ENCODE measurements at regions not wholly inside any gene's neighbourhood (a gene's known extent, or its start where the extent isn't known, plus 50 kb on each side); places are given as distances from the start of the nearest gene placed in this dataset.
"Not testable (repeated sequence)": the region's sequence is repeated elsewhere in the genome, so short reads cannot be mapped to it uniquely, and the experiment has no call there.

- no peak for DNase-seq (ENCODE audit: low read depth in 3 of 3)
These were observed 49.9 kb upstream of the GAS1 start for GRCh38 chr9:86997156-86997555.

DNA sequence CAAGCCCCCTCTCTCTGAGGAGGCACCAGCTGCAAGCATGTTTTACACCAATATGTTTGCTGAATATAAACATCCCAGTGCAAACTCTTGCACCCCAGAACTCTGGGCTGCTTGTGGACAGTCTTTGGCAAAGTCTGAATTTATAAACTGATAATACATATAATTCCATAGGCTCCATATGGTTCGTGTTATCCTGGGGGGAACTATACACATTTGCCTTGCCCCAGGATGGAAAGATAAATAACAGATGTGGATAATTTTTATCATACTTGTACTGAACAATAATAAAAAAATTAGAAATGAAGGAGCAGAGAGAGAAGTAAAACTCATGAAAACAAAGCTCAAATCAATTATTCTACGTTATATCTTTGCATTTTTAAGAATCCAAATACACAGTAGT lies 50.6 kb upstream of the GAS1 start:
- DNase-seq (ENCODE audit: low read depth in 3 of 3) = no peak

- no peak for DNase-seq (ENCODE audit: low read depth in 3 of 3)
These were observed 55.2 kb upstream of the GAS1 start for GRCh38 chr9:87002517-87002916.

DNA sequence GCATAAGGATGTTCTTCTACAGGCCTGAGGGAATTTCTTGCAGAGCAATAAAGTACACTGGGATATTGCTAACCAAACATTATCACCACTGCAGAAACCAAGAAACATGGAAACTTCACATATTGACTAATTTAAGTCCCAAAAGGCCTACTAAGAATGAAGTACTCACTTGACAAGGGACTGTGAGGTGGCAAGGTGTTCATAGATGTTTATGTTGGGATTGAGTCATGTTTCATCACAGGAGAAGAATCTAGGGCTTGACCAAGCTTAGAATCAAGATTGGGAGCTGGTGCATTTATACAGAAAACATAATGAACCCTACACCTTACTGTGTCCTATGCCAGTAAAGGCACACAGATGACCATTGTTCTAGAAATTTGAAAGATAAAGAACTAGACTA lies 56.7 kb upstream of the GAS1 start:
- no peak for DNase-seq (ENCODE audit: low read depth in 3 of 3)

- no peak for DNase-seq (ENCODE audit: low read depth in 3 of 3)
These were observed 59.6 kb upstream of the GAS1 start for GRCh38 chr9:87006956-87007355.

GRCh38 chr9:87007711-87008366 lies 60.5 kb upstream of the GAS1 start:
- no peak for DNase-seq (ENCODE audit: low read depth in 3 of 3)

DNA sequence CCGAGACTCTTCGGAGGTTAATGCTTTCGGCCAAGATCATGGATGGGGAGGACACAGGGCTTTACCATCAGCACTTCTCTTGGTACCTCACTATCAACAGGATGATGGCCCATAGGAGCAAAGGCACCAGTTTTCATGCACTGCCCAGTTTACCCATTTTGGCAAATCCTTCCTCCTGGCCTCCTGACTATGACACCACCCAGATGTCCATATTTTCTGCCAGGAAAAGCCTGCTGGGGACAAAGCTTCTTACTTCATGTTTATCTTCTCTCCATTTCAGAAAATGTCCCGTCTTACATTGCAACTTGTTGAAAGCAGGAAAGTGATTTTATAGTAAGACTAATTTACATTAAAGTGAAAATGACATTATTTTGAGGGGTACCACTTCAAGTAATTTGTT lies 61.4 kb upstream of the GAS1 start:
- no peak for DNase-seq (ENCODE audit: low read depth in 3 of 3)

DNA sequence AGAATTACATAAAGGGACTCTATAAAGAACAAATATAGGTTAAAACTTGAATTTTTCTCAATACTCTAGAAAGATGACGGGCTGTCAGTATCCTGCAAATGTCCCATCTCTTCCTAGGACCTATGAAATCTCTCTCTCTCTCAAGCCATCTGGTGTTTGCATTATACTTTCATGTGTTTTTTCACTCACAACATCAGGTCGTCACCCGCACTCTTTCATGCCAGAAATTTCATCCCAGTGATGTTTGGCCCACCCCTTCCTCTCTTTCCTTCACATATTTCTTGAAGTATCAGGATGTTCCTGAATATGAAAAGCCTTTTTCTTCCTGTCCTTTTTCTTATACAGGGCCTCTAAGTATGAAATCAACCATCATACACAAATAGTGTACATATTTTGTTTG lies 63.3 kb upstream of the GAS1 start:
- no peak for DNase-seq (ENCODE audit: low read depth in 3 of 3)

DNA sequence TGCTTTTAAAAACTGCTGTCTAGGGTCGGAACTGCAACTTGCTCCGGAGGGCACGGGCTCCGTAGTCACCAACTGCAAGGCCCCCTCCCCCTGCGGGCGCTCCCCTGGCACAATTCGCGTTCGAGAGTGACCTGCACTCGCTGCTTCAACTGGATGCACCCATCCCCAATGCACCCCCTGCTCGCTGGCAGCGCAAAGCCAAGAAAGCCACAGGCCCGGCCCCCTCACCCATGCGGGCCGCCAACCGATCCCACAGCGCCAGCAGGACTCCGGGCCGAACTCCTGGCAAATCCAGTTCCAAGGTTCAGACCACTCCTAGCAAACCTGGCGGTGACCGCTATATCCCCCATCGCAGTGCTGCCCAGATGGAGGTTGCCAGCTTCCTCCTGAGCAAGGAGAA lies 64.2 kb upstream of the GAS1 start:
- DNase-seq (ENCODE audit: low read depth in 3 of 3) = no peak

- no peak for DNase-seq (ENCODE audit: low read depth in 3 of 3)
These were observed 66.2 kb upstream of the GAS1 start for GRCh38 chr9:87013490-87013889.

DNA sequence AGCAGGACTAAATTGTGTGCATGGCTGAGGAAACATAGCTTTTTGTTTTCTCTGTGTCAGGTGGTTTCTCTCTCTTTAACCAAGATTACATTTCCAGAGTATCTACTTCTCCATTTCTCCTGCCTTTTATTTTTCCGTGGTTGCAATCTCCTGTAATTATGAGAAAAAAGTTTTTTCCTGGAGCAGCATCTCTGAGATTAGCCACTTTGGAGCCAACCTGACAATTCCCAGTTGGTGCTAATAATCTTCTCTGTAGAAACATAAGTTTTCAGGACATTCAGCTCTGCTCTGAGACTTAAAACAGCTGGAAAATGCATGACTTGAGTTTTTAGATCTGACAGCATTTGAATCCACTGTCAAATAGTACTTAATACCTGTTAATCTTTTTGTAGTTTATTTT lies 67.1 kb upstream of the GAS1 start:
- DNase-seq (ENCODE audit: low read depth in 3 of 3) = no peak

DNA sequence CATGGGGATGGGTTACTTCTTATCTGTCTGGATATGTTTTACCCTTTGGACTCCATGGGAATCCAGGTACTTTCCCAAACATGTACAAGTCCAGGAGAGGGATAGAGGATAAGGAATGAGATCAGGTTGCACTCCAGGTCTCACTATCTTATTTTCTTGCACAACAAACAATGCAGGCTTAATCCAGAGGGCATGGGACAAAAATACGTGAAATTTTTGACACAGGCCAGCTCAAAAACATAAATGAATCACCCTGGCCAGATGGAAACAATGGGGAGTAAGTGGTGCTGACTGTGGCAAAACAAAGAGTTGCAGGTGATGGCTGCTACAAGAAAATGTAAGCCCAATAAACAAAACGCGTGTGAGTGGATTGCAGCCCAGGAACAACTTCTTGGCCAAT lies 69.4 kb upstream of the GAS1 start:
- no peak for DNase-seq (ENCODE audit: low read depth in 3 of 3)

DNA sequence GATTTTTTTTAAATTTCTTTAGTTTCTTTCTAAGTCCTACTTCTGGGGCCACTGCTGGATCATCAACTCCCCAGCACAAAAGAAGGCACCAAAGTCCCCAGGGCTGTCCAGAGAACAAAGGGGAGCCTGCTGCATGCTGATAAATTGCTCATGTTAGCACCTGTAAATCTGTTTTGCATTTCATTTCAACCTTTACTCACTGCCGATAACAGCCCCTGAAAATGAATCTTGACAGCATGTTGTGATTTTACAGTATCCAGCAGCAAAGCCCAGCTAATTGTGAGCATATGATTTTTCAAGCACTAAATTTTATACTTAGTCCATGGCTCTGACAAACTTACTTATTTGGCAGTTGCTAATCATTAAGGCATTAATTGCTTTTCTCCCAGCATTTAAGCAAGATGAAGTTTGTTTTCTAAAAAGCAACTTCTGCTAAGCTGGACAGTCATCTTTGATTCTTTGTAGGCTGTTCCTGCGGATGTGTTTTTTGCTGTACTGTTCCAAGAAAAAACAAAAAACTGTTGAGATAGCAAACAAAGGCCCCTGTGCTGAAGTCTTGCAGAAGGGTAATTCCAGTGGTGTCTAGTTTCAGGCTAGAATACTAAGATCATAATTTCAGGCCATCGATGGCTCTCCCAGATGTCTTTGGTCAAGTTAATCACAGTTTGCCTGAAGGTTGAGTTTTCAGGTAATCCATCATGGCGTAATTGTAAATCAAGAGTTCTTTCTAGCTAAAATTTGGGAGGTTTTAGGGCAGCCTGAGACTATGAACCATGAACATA lies 73.1 kb upstream of the GAS1 start:
- no peak for DNase-seq (ENCODE audit: low read depth in 3 of 3)

DNA sequence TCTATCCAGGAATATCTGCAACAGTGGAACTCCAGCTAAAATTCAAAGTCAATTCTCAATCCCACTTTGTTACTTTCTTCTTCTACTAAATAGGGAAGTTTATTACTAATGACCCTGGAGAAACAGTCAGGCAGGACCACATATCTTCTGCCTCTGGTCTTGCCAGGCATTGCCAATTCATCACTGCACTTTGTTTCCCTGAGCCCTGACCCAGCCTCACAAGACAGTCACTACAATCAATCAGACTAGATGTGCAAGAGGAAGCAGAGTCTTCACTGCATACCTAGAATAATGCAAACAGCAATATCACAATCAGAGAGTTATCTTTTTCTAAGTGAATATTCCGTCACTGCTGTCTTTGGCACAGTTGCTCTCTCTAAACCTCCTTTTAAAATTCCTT lies 74.9 kb upstream of the GAS1 start:
- DNase-seq (ENCODE audit: low read depth in 3 of 3) = no peak

- DNase-seq (ENCODE audit: low read depth in 3 of 3) = no peak
These were observed 78.9 kb upstream of the GAS1 start for GRCh38 chr9:87026204-87026603.

DNA sequence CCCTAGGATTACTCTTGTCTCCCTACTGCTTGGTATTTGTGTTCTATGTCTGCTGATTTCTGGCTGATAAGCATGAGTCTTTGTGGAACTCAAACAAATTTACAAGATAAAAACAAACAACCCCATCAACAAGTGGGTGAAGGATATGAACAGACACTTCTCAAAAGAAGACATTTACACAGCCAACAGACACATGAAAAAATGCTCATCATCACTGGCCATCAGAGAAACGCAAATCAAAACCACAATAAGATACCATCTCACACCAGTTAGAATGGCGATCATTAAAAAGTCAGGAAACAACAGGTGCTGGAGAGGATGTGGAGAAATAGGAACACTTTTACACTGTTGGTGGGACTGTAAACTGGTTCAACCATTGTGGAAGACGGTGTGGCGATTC lies 81.5 kb upstream of the GAS1 start:
- not testable (repeated sequence) for DNase-seq (ENCODE audit: low read depth in 3 of 3)

DNA sequence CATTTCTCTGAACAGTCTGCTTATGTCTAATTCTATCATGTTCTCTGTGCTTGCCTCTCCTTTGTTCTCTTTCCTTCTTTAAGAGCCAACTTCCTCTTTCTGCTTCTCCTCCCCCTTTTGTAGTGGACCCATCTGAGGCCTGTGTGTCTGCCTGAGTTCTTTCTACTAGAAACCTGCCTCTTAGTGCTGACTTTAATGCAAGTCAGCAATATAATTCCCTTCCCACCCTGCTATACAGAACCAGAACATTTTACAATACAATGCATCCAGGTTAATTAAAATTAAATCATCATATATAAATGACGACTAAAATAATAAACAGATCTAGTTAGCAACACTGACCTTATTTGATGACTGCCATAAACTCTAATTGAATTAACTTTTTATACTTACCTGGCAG lies 82.6 kb upstream of the GAS1 start:
- no peak for DNase-seq (ENCODE audit: low read depth in 3 of 3)

DNA sequence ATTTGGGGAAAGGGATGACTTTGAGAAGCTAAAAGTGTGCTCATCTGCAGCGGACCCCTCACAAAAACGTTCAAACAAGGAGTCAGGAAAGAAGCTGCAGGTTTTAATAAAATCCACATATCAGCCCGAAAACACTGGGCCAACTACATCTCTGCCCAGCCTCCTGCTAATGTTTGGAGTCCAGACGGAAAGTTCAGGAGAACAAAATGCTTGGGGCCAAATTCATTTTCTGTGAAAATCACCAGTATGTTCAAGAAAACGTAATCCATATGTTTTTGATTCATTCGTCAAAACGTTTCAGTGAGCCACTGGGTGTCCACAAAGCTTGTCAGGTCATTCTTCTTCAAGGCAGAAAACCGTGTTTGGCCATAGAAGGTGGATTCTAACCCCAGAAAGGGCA lies 87.5 kb upstream of the GAS1 start:
- no peak for DNase-seq (ENCODE audit: low read depth in 3 of 3)

GRCh38 chr9:87035879-87036278 lies 88.6 kb upstream of the GAS1 start:
- no peak for DNase-seq (ENCODE audit: low read depth in 3 of 3)

DNA sequence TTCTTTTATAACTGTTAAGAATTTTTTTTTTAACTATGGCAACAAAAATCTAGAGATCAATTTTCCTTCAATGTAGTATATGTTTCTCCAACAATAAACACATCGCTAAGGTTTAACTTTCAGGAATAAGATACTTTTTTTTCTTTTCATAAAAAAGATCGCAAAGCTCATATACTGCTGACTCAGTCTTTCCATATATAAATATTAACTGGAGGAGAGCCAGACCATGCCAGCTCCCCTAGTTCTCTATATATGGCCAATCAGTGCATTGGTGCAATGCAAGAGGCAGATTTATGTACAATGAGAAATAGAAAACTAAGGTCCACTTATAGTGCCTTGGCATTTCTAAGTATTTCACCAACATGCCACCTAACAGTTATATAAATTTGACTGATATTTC lies 89.2 kb upstream of the GAS1 start:
- no peak for DNase-seq (ENCODE audit: low read depth in 3 of 3)

DNA sequence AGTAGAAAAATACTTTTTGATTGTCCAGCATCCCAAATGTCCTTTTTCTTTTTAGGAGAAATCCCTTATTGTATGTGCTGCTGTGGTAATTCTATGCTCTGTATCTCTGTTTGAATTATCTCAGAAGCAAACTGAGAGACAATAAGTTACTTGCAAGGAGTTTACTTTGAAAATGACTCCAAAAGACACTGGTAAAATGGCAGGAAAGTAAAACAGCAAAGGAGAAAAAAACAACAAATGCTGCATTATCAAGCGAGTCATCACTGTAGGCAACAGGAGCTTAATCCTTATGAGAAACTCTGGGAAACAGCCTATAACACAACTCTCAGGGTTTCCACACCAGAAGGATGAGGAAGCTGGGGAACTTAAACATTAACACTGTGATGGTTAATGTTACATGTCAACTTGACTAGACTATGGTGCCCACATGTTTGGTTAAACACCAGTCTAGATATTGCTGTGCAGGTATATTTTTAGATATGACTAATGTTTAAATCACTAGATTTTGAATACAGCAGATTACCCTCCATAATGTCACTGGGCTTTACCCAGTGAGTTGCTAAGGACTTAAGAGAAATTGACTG lies 92.6 kb upstream of the GAS1 start:
- DNase-seq (ENCODE audit: low read depth in 3 of 3) = no peak

GRCh38 chr9:87040410-87041009 lies 93.2 kb upstream of the GAS1 start:
- no peak for DNase-seq (ENCODE audit: low read depth in 3 of 3)
